Anterior cingulate cortex (tissue), 58 donors: ENCODE measurements at regions not wholly inside any gene's neighbourhood (a gene's known extent, or its start where the extent isn't known, plus 50 kb on each side); places are given as distances from the start of the nearest gene placed in this dataset.
A peak's percentile ranks its signal among the peaks of the same experiment; 100 is the strongest.
"Not testable (repeated sequence)": the region's sequence is repeated elsewhere in the genome, so short reads cannot be mapped to it uniquely, and the experiment has no call there.

Source experiments
- DNase-seq, 58 donors: peaks; one replicate each; lab custom pipeline; 2025; lab: John Stamatoyannopoulos, UW

DNA sequence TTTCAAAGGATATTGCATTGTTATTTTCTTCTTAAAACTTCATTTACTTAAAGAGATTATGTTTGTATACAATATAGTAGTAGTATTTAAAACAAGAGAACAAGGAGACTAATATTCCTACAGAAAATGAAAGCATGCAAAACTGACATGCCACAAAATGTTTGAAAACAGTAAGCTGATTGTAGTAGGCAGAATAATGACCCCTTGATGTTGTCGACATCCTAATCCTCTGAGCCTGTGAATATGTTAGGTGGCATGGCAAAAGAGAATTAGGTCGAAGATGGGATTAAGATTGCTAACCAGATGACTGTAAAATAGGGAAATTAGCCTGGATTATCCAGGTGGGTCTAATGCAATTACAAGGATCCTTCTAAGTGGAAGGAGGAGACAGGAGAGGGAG, 522.2 kb upstream of the NR3C2 start:
- DNase-seq, result no peak

DNA sequence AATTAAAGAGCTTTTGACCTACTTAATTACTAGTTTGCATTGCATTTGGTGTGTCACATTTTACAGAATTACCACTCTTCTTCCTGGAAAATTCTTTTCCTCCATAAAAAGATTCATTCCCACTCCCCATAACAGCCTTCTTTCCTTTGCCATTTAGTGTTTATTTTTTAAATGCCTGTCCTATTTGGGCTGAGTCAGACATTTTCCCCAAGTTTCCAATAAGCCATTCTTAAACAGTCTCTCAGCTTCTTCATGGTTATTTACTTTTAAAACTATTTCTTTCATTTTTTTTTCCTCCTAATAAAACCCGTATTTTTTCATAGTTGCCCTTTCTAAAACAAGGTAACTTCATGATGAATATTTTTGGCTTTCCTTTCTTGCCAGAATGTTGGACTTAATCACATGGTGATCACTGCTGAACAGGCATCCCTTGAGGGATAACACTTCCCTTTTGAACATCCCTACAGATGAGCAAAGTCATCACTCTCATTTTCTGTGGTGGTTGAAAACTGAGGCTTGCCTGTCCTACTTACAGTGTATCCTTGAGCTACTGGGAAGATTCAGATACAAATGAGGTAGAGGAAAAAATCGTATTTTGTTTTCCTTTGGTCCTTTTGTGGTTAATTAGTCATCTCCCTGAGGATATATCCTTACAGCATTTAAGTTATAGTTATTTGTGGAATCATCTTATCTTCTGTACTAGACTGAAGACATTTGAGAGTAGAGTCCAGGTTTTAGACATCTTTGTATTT, 520.5 kb upstream of the NR3C2 start:
- no peak for DNase-seq

DNA sequence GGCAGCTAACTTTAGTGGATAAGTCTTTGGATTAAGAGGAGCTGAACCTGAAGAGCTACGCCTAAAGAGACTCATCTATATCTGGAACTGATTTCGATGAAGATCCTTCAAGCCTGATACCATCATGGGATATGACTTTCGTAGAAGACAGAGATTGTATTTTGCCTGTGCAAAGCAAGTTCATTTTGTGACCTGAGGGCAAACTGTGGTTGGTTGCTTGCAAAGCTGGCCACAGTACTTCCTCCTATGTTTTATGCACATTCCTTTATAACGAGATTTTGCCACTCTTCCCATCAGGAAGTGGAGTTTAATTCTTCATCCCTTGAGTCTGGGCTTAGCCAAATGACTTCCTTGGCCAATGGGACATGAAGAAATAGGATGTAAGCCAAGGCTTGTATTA, 519.3 kb upstream of the NR3C2 start:
- DNase-seq, result no peak

- no peak for DNase-seq
Measured at GRCh38 chr4:148958317-148958716, 516.1 kb upstream of the NR3C2 start.

DNA sequence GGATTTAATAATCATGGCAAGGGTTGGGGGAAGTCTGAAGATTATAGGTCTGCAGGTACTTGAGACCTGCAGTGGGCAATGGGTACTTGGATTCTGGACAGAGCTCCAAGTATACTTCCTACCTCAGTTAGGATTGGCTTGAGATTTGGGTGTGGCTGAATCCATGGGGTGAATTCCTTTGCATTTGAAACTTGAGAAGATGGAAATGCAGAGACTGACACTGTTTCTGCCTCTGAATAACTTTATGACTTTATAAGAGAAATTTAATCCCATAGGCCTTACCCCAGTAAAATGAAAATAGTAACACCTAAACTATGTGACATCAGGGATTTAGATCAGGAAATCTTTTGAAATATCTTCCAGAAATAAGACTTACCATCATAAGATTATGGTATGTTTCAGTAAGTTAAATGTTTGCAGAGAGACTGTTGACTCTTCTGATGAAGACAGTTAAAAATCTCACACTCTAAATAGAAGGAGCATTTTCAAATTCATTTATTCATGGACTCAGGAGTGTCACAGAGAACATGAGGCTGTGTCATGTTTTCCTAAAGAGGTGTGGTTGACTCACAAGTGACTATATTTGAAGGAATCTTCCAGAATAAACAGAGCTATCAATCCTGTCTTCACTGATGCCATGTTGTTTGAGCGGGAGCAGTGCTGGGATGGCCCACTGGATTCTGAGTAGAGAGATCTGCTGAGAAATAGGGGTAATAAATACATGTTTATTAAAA, 513.5 kb upstream of the NR3C2 start:
- DNase-seq, result no peak

GRCh38 chr4:148954011-148954749, 512.0 kb upstream of the NR3C2 start:
- no peak for DNase-seq

DNA sequence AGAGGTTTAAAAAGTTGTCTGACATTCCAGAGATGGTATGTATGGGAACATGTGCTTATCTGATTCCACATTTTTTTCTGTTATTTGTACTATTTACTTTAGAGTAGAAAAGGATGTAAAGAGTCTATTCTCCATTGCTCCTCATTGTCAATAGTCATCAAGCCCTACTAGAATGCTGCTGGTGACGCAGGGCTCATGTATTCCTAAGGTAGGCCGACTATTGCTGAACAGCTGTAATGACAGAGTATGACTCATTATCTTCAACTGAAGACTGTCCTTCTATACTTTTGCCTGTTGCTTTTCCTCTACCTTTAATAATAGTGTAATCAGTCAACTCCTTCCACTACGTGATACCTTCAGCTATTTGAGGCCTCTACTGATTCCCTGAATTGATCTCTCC, 509.1 kb upstream of the NR3C2 start:
- no peak for DNase-seq

DNA sequence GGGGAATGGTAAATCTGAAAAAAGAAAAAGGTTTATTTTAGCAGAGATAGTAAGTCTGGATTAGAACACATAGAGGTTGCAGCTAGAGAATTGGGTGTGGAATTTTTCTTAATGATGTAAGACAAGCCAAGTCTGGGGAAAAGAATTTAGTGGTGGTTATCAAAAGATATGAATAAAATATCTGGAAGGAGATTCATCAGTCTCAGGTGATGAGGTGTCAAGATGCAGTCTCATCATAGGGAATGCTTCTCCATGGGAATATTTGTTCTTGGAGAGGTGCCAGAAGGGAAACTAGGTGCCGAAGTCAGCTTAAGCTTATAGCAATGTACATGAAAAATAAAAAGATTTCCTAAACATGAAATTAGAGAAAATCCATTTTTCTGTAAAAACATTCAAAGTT, 504.1 kb upstream of the NR3C2 start:
- no peak for DNase-seq

DNA sequence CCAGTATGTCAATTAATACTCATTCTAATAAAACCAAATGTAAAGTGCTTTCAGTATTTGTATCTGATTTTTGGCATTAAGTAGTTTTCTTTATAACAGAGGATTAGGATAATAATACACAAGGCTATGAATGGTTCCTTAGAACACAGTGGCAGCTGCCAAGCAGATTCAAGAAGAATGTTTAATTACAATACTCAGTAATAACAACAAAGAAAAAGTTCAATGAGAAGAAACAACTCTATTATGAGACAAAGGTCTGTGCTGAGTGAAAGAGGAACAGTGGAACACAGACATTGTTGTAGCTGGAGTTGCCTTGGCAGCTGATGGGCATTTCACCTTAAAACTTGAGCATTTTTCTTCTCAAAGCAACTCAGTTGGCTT, 502.6 kb upstream of the NR3C2 start:
- DNase-seq, result no peak

- no peak for DNase-seq
Measured at GRCh38 chr4:148944136-148944838, 502.1 kb upstream of the NR3C2 start.

DNA sequence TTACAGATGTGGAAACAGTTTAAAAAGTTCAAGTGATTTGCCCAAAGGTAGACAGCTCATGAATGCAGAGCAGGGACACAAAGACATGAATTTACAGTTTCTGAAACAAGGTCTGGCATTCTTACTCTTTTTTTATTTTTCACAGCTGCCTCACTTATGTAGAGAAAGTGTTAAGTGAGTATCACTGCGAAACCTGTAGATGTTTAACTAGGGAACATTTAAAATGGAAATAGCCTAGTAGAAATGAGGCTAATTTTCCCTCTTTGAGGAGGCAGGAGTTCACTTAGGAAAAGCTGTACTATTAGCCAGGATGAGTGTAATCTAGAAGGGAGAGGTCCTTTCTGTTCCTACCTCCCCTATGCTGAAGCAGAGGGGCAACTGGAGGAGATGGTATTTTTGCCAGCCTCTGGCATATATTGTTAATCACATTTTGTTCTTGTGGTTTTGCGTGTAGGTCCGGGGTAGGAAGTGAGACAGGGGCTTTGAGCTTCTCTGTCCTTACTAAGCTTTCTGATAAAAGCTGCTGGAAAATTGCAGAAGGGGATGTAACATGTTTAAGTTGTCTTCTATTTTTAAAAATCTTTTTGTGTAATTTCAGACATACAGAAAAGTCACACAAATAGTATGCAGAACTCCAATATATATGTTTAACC, 492.8 kb upstream of the NR3C2 start:
- no peak for DNase-seq

GRCh38 chr4:148926276-148927260, 484.4 kb upstream of the NR3C2 start:
- peak in 1 of 58 donors; percentile 3 for DNase-seq

GRCh38 chr4:148923881-148924280, 481.7 kb upstream of the NR3C2 start:
- no peak for DNase-seq

DNA sequence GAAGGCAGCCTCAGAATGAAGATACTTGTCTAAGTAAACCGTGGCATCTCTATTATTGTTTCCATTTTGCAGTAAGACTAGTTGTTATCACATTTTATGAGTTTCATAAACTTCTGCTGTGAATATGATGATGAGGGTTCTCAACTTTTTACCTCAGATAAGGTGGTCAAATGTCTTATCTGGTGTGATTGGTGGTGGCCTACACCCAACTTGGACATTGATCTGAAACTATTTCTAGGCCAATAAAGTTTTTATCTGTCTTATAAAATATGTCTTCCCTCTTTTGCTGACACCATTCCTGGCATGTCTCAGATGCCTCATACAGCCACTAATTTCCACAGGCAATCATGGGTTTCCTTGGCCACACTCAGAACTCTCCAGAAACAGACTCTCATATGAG, 480.3 kb upstream of the NR3C2 start:
- no peak for DNase-seq

GRCh38 chr4:148914734-148915133, 472.5 kb upstream of the NR3C2 start:
- peak in 1 of 58 donors; percentile 1 for DNase-seq

GRCh38 chr4:148914301-148914700, 472.1 kb upstream of the NR3C2 start:
- peak in 29 of 58 donors; percentile 1 to 52 (median 22) for DNase-seq

GRCh38 chr4:148903388-148903787, 461.2 kb upstream of the NR3C2 start:
- no peak for DNase-seq

DNA sequence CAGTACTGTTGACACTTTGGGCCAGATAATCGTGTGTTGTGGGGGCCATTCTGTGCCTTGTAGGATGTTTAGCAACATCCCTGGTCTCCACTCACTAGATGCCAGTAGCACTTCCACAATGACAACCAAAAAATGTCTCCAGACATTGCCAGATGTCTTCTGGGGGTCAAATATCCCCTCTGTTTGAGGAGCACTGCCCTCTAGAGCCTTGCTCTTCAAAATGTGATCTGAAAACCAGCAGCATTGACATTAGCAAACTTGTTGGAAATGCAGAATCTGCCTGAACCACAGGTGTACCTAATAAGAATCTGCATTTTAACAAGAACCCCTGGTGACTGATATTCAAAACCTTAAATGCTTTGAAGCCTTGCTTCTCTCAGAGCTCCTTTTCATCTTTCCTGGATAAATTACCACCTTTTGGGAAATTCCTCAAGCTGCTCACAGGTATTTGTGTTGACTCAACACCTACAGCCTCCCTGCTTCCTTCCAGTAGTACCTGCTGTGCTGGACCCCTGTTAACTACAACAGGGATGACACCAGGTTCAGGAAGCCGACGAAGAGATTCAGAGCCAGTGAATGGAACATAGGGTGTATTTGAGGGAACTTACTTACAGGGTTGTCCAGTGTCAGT, 459.0 kb upstream of the NR3C2 start:
- no peak for DNase-seq

DNA sequence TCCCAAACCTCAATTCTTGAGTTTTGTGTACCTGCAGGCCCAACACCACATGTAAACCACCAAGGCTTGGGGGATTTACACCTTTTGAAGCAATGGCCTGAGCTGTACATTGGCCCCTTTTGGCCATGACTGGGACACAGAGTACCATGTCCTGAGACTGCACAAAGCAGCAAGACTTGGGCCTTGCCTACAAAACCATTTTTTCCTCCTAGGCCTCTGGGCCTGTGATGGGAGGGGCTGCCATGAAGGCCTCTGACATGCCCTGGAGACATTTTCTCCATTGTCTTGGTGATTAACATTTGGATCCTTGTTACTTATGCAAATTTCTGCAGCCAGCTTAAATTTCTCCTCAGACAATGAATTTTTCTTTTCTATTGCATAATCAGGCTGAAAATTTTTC, 455.9 kb upstream of the NR3C2 start:
- DNase-seq, result not testable (repeated sequence)
